GM12874 (cell line): ENCODE measurements at regions not wholly inside any gene's neighbourhood (a gene's known extent, or its start where the extent isn't known, plus 50 kb on each side); places are given as distances from the start of the nearest gene placed in this dataset.

ENCODE experiments used
- CTCF ChIP-seq: IDR thresholded peaks from 2 replicates; pipeline ENCODE4 v1.5.1; 2011; ENCODE audit warnings: low read depth, mild to moderate bottlenecking, control low read depth, low read length, moderate library complexity; ENCODE audit not compliant: insufficient read depth

- TF ChIP-seq CTCF: no peak
Measured at GRCh38 chr1:213871179-213871578, 116.6 kb upstream of the PROX1 start.

- TF ChIP-seq CTCF: no peak
Measured at GRCh38 chr1:213874789-213875188, 113.0 kb upstream of the PROX1 start.

- no peak for TF ChIP-seq CTCF
Measured at GRCh38 chr1:213876531-213876930, 111.2 kb upstream of the PROX1 start.

- no peak for TF ChIP-seq CTCF
Measured at GRCh38 chr1:213883618-213884017, 104.2 kb upstream of the PROX1 start.

- no peak for TF ChIP-seq CTCF
Measured at GRCh38 chr1:213884402-213884801, 103.4 kb upstream of the PROX1 start.

GRCh38 chr1:213884942-213885341, 102.8 kb upstream of the PROX1 start:
- no peak for TF ChIP-seq CTCF

- no peak for TF ChIP-seq CTCF
Measured at GRCh38 chr1:213887842-213888241, 99.9 kb upstream of the PROX1 start.
